ENCODE measurements at regions not wholly inside any gene's neighbourhood (a gene's known extent, or its start where the extent isn't known, plus 50 kb on each side); places are given as distances from the start of the nearest gene placed in this dataset.
A peak's percentile ranks its signal among the peaks of the same experiment; 100 is the strongest.

DNA sequence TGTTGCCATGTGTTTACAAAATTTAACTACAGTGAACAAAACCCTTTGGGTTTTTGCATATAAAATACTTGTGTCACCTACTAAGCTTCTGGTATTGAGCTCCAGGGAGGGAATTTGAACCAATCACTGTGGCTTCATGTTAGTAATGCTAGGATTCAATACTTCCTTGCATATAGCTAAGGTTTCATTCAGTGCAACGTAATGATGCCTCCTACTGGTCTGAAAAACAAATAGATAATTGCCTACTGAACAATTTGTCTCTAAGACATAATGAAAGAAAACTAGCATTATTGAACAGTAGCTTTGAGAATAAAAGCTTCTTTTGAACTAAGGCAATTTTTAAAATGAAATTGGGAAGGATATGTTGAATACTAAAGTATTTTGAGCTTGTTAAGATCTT, 244.4 kb downstream of the ZWINT start:
- TF ChIP-seq, protein P1, sequence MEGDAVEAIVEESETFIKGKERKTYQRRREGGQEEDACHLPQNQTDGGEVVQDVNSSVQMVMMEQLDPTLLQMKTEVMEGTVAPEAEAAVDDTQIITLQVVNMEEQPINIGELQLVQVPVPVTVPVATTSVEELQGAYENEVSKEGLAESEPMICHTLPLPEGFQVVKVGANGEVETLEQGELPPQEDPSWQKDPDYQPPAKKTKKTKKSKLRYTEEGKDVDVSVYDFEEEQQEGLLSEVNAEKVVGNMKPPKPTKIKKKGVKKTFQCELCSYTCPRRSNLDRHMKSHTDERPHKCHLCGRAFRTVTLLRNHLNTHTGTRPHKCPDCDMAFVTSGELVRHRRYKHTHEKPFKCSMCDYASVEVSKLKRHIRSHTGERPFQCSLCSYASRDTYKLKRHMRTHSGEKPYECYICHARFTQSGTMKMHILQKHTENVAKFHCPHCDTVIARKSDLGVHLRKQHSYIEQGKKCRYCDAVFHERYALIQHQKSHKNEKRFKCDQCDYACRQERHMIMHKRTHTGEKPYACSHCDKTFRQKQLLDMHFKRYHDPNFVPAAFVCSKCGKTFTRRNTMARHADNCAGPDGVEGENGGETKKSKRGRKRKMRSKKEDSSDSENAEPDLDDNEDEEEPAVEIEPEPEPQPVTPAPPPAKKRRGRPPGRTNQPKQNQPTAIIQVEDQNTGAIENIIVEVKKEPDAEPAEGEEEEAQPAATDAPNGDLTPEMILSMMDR (conservative IDR thresholded peaks at IDR 0.05; ENCODE audit: low read depth, low read length), result peak; percentile 85
- no peak for TF ChIP-seq EZH2 (IDR thresholded peaks at IDR 0.05; ENCODE audit: low read length, unreplicated experiment)
